ENCODE measurements at regions not wholly inside any gene's neighbourhood (a gene's known extent, or its start where the extent isn't known, plus 50 kb on each side); places are given as distances from the start of the nearest gene placed in this dataset.

- H3K27ac ChIP-seq, result no peak overlapping the region
- no peaks in the 10 kb centered on the region for H3K27me3 ChIP-seq
- TF ChIP-seq CTCF (IDR thresholded peaks at IDR 0.05), result no peak
- no peak for DNase-seq
- no peaks in the 10 kb centered on the region for H3K9me3 ChIP-seq
- H3K4me1 ChIP-seq, result no peaks in the 10 kb centered on the region
- H3K9ac ChIP-seq (ENCODE audit: low read depth in 2 of 2, low read length in 2 of 2), result no peak overlapping the region
- H3K4me3 ChIP-seq, result no peak overlapping the region
- H3K36me3 ChIP-seq, result no peaks in the 10 kb centered on the region
- intact Hi-C loops (cut with DNase I), result no loop called here
Measured at GRCh38 chr10:108578258-108578657, 1345.1 kb downstream of the XPNPEP1 start.

- no peaks in the 10 kb centered on the region for H3K27me3 ChIP-seq
- H3K36me3 ChIP-seq, result no peaks in the 10 kb centered on the region
- intact Hi-C loops (cut with DNase I), result no loop called here
- H3K9me3 ChIP-seq, result no peaks in the 10 kb centered on the region
- H3K4me3 ChIP-seq, result no peak overlapping the region
- H3K27ac ChIP-seq, result no peak overlapping the region
- H3K4me1 ChIP-seq, result no peaks in the 10 kb centered on the region
- DNase-seq, result no peak
- TF ChIP-seq CTCF (IDR thresholded peaks at IDR 0.05), result no peak
- no peak overlapping the region for H3K9ac ChIP-seq (ENCODE audit: low read depth in 2 of 2, low read length in 2 of 2)
Measured at GRCh38 chr10:108574233-108574632, 1349.1 kb downstream of the XPNPEP1 start.

GRCh38 chr10:108568824-108569223 is 1354.5 kb downstream of the XPNPEP1 start:
- DNase-seq, result no peak
- Histone ChIP-seq H3K36me3 (no peaks in the 10 kb centered on the region), H3K9me3 (no peaks in the 10 kb centered on the region), H3K4me1 (no peaks in the 10 kb centered on the region), H3K27me3 (no peaks in the 10 kb centered on the region), H3K27ac (no peak overlapping the region), H3K9ac (ENCODE audit: low read depth in 2 of 2, low read length in 2 of 2) (no peak overlapping the region), H3K4me3 (no peak overlapping the region)
- intact Hi-C loops (cut with DNase I), result no loop called here
- no peak for TF ChIP-seq CTCF (IDR thresholded peaks at IDR 0.05)

GRCh38 chr10:108567899-108568752 is 1355.2 kb downstream of the XPNPEP1 start:
- intact Hi-C loops (cut with DNase I), result no loop called here
- no peak for TF ChIP-seq CTCF (IDR thresholded peaks at IDR 0.05)
- Histone ChIP-seq H3K4me1 (no peaks in the 10 kb centered on the region), H3K9ac (ENCODE audit: low read depth in 2 of 2, low read length in 2 of 2) (no peak overlapping the region), H3K27me3 (no peaks in the 10 kb centered on the region), H3K36me3 (no peaks in the 10 kb centered on the region), H3K9me3 (no peaks in the 10 kb centered on the region), H3K4me3 (no peak overlapping the region), H3K27ac (no peak overlapping the region)
- no peak for DNase-seq

GRCh38 chr10:108566316-108567107 is 1356.8 kb downstream of the XPNPEP1 start:
- TF ChIP-seq CTCF (IDR thresholded peaks at IDR 0.05), result no peak
- no peaks in the 10 kb centered on the region for H3K4me1 ChIP-seq
- H3K4me3 ChIP-seq, result no peak overlapping the region
- no peaks in the 10 kb centered on the region for H3K9me3 ChIP-seq
- no peak overlapping the region for H3K9ac ChIP-seq (ENCODE audit: low read depth in 2 of 2, low read length in 2 of 2)
- no peak for DNase-seq
- intact Hi-C loops (cut with DNase I), result no loop called here
- H3K36me3 ChIP-seq, result no peaks in the 10 kb centered on the region
- no peaks in the 10 kb centered on the region for H3K27me3 ChIP-seq
- H3K27ac ChIP-seq, result no peak overlapping the region

Measured in colonic mucosa (tissue), 4 donors.